ENCODE measurements at regions not wholly inside any gene's neighbourhood (a gene's known extent, or its start where the extent isn't known, plus 50 kb on each side); places are given as distances from the start of the nearest gene placed in this dataset.

GRCh38 chr15:66633041-66633937 is 67.5 kb upstream of the LCTL start:
- TF ChIP-seq NFYB (IDR thresholded peaks at IDR 0.05; ENCODE audit: extremely low read depth, insufficient read length) (no peak), EP300 (IDR thresholded peaks at IDR 0.05; ENCODE audit: low read length) (no peak)

All from K562 (cell line).